GM12865 (cell line): ENCODE measurements at regions not wholly inside any gene's neighbourhood (a gene's known extent, or its start where the extent isn't known, plus 50 kb on each side); places are given as distances from the start of the nearest gene placed in this dataset.

Source experiments
- DNase-seq: peaks from one replicate; pipeline ENCODE4 v3.0.0; 2010; ENCODE audit warnings: low read depth
- H3K4me3 ChIP-seq: 2 replicates; pipeline ENCODE4 v1.5.1; 2011; ENCODE audit warnings: mild to moderate bottlenecking, low read depth, low read length, control low read depth
- CTCF ChIP-seq: IDR thresholded peaks from 2 replicates; pipeline ENCODE4 v1.5.1; 2011; ENCODE audit warnings: low read length, control low read depth, low read depth, inconsistent platforms; ENCODE audit not compliant: insufficient read depth; ENCODE audit errors: missing control alignments

GRCh38 chr2:18428516-18428915 is 131.9 kb downstream of the RDH14 start:
- no peak overlapping the region for H3K4me3 ChIP-seq
- no peak for TF ChIP-seq CTCF
- DNase-seq: no peak

- TF ChIP-seq CTCF: no peak
- no peak overlapping the region for H3K4me3 ChIP-seq
- DNase-seq: no peak
Observed at GRCh38 chr2:18427762-18428161, 132.7 kb downstream of the RDH14 start.

- DNase-seq: no peak
- TF ChIP-seq CTCF: no peak
- H3K4me3 ChIP-seq: no peak overlapping the region
Observed at GRCh38 chr2:18426174-18426573, 134.3 kb downstream of the RDH14 start.

GRCh38 chr2:18425210-18425703 is 135.2 kb downstream of the RDH14 start:
- H3K4me3 ChIP-seq: no peak overlapping the region
- TF ChIP-seq CTCF: no peak
- DNase-seq: no peak

- DNase-seq: no peak
- no peak for TF ChIP-seq CTCF
- H3K4me3 ChIP-seq: no peak overlapping the region
Observed at GRCh38 chr2:18423636-18424035, 136.8 kb downstream of the RDH14 start.

- H3K4me3 ChIP-seq: no peak overlapping the region
- DNase-seq: no peak
- no peak for TF ChIP-seq CTCF
Observed at GRCh38 chr2:18422432-18423165, 137.9 kb downstream of the RDH14 start.

GRCh38 chr2:18413676-18414396 is 146.6 kb downstream of the RDH14 start:
- no peak overlapping the region for H3K4me3 ChIP-seq
- no peak for TF ChIP-seq CTCF
- no peak for DNase-seq
